CD14-positive monocyte (primary cell): ENCODE measurements at regions not wholly inside any gene's neighbourhood (a gene's known extent, or its start where the extent isn't known, plus 50 kb on each side); places are given as distances from the start of the nearest gene placed in this dataset.

Experiments
- DNase-seq, 3 donors: peaks; one replicate each; pipeline ENCODE4 v3.0.0-alpha.2; 2011 to 2022
- H2AFZ ChIP-seq: 2 replicates; pipeline ENCODE4 v1.6.0; 2012; ENCODE audit warnings: mild to moderate bottlenecking, low read depth, low read length, inconsistent platforms; ENCODE audit not compliant: insufficient read depth, poor library complexity, severe bottlenecking
- H3K27ac ChIP-seq, 2 donors: 1 replicate in 1 of 2; 2 replicates in 1 of 2; pipeline ENCODE4 v1.5.1; 2012 to 2013; ENCODE audit warnings: low read length in 2 of 2, control low read depth in 1 of 2, inconsistent platforms in 1 of 2, low read depth in 1 of 2, mild to moderate bottlenecking in 1 of 2
- H3K27me3 ChIP-seq, 2 donors: one replicate each; pipeline versions ENCODE4 v1.6.0 to v1.6.1; 2011 to 2013; ENCODE audit warnings: low read length in 2 of 2; ENCODE audit not compliant: control insufficient read depth in 2 of 2, insufficient read depth in 2 of 2
- H3K36me3 ChIP-seq, 2 donors: replicated peaks in 1 of 2; 1 replicate in 1 of 2; 2 replicates in 1 of 2; pipeline versions ENCODE4 v1.5.1 to v1.6.1; 2012 to 2013; ENCODE audit warnings: low read length in 2 of 2, control low read depth in 1 of 2, inconsistent platforms in 1 of 2, mild to moderate bottlenecking in 1 of 2; ENCODE audit not compliant: insufficient read depth in 2 of 2, control insufficient read depth in 1 of 2
- H3K4me1 ChIP-seq, 2 donors: 1 replicate in 1 of 2; 2 replicates in 1 of 2; pipeline versions ENCODE4 v1.5.1 to v1.6.1; 2012 to 2013; ENCODE audit warnings: low read length in 2 of 2, control low read depth in 1 of 2, inconsistent platforms in 1 of 2, mild to moderate bottlenecking in 1 of 2, moderate library complexity in 1 of 2; ENCODE audit not compliant: insufficient read depth in 2 of 2, control insufficient read depth in 1 of 2
- H3K4me2 ChIP-seq: replicated peaks from 2 replicates; pipeline ENCODE3; 2012; ENCODE audit warnings: low read length, moderate library complexity, mild to moderate bottlenecking; ENCODE audit not compliant: poor library complexity, severe bottlenecking; ENCODE audit errors: extremely low read depth
- H3K4me3 ChIP-seq, 3 experiments: fragments of 200-600 bp in 1 of 3; sonication (generic) in 1 of 3; replicated peaks in 1 of 3; 1 replicate in 2 of 3; 2 replicates in 1 of 3; pipeline ENCODE4 v1.5.1; 2011 to 2013; ENCODE audit warnings: low read length in 3 of 3, mild to moderate bottlenecking in 3 of 3, control low read depth in 2 of 3, low read depth in 2 of 3, inconsistent platforms in 1 of 3, moderate library complexity in 1 of 3
- H3K79me2 ChIP-seq: 2 replicates; pipeline ENCODE4 v1.6.0; 2012; ENCODE audit warnings: mild to moderate bottlenecking, control low read depth, inconsistent platforms, low read length, moderate library complexity; ENCODE audit not compliant: insufficient read depth
- H3K9ac ChIP-seq: 2 replicates; pipeline ENCODE4 v1.6.0; 2017; ENCODE audit warnings: low read length, mild to moderate bottlenecking; ENCODE audit not compliant: insufficient read depth, poor library complexity, severe bottlenecking
- H3K9me3 ChIP-seq, 2 donors: replicated peaks in 1 of 2; 1 replicate in 1 of 2; 2 replicates in 1 of 2; pipeline versions ENCODE4 v1.5.1 to v1.6.1; 2012 to 2013; ENCODE audit warnings: low read length in 2 of 2, control low read depth in 1 of 2; ENCODE audit not compliant: control insufficient read depth in 1 of 2, insufficient read depth in 1 of 2
- H4K20me1 ChIP-seq: 2 replicates; pipeline ENCODE4 v1.6.0; 2012; ENCODE audit warnings: mild to moderate bottlenecking, low read length, control low read depth, moderate library complexity; ENCODE audit not compliant: insufficient read depth
- H3K27ac Mint-ChIP-seq, 7 donors: one replicate each; pipeline ENCODE4 v1.8.0; 2020; ENCODE audit warnings: mild to moderate bottlenecking in 7 of 7, mixed read lengths in 7 of 7, moderate library complexity in 6 of 7, inconsistent platforms in 2 of 7
- H3K27me3 Mint-ChIP-seq, 3 donors: one replicate each; pipeline ENCODE4 v1.8.0; 2021 to 2022; ENCODE audit warnings: low read depth in 3 of 3, mild to moderate bottlenecking in 3 of 3, mixed read lengths in 3 of 3, moderate library complexity in 3 of 3, inconsistent platforms in 1 of 3
- H3K36me3 Mint-ChIP-seq, 2 donors: one replicate each; pipeline ENCODE4 v1.8.0; 2020; ENCODE audit warnings: mixed read lengths in 2 of 2, inconsistent platforms in 1 of 2, mild to moderate bottlenecking in 1 of 2
- H3K4me1 Mint-ChIP-seq: one replicate; pipeline ENCODE4 v1.8.0; 2020; ENCODE audit warnings: mild to moderate bottlenecking, mixed read lengths
- H3K4me3 Mint-ChIP-seq, 2 donors: one replicate each; pipeline ENCODE4 v1.8.0; 2020; ENCODE audit warnings: mild to moderate bottlenecking in 2 of 2, mixed read lengths in 2 of 2, moderate library complexity in 1 of 2
- H3K9me3 Mint-ChIP-seq, 7 donors: one replicate each; pipeline ENCODE4 v1.8.0; 2020 to 2022; ENCODE audit warnings: mixed read lengths in 7 of 7, mild to moderate bottlenecking in 6 of 7, moderate library complexity in 6 of 7, inconsistent platforms in 2 of 7
- CTCF ChIP-seq: fragments of 200-600 bp; IDR thresholded peaks from one replicate; pipeline ENCODE4 v1.8.0; 2022; ENCODE audit warnings: antibody characterized with exemption, mild to moderate bottlenecking
- WGBS: methylation state at CpG from one replicate; pipeline ENCODE4 v1.1.5; 2013; ENCODE audit warnings: missing lambda C conversion rate; ENCODE audit not compliant: insufficient coverage; 5-methylcytosine and 5-hydroxymethylcytosine counted together
- intact Hi-C, 2 donors: fragments of 100-400 bp; cut with micrococcal nuclease; formaldehyde crosslinking; loops; one replicate each; pipeline versions ENCODE4 v1.15.0 to v1.15.1; 2023

- Histone ChIP-seq H3K4me1 (no peaks in the 10 kb centered on the region), H3K9me3 (peaks cover 4 to 9% of the 10 kb centered on the region in 2 donors), H3K27ac (no peak overlapping the region), H3K27me3 (peaks cover 15 to 20% of the 10 kb centered on the region in 2 donors), H3K36me3 (no peaks in the 10 kb centered on the region), H2AFZ (no peak overlapping the region), H3K79me2 (no peaks in the 10 kb centered on the region), H3K4me2 (no peak overlapping the region), H3K9ac (no peak overlapping the region), H3K4me3 (no peak overlapping the region), H4K20me1 (no peaks in the 10 kb centered on the region)
- H3K27me3 Mint-ChIP-seq, result peaks cover 3 to 19% (median 6%) of the 10 kb centered on the region in 3 donors
- H3K27ac Mint-ChIP-seq, result no peak overlapping the region
- intact Hi-C loops, result no loop called here
- peak overlapping the region in 1 of 2 donors; percentile 3 for H3K4me3 Mint-ChIP-seq
- peaks cover 2 to 16% (median 11%) of the 10 kb centered on the region in 7 donors for H3K9me3 Mint-ChIP-seq
- no CpG with 5 or more reads among the region's 3 CpGs for WGBS
- TF ChIP-seq CTCF, result no peak
- DNase-seq, result no peak
- no peaks in the 10 kb centered on the region for H3K4me1 Mint-ChIP-seq
- no peaks in the 10 kb centered on the region for H3K36me3 Mint-ChIP-seq
Observed at GRCh38 chr1:114258074-114258473, 104.4 kb upstream of the SYT6 start.

GRCh38 chr1:114257554-114257953, 103.9 kb upstream of the SYT6 start:
- peaks cover 2 to 16% (median 11%) of the 10 kb centered on the region in 7 donors for H3K9me3 Mint-ChIP-seq
- H3K4me3 Mint-ChIP-seq, result no peak overlapping the region
- no CpG with 5 or more reads among the region's 1 CpG for WGBS
- Histone ChIP-seq H3K4me2 (no peak overlapping the region), H3K9me3 (peaks cover 4 to 9% of the 10 kb centered on the region in 2 donors), H3K4me3 (no peak overlapping the region), H2AFZ (no peak overlapping the region), H3K36me3 (no peaks in the 10 kb centered on the region), H3K27me3 (peaks cover 15 to 18% of the 10 kb centered on the region in 2 donors), H3K27ac (no peak overlapping the region), H3K79me2 (no peaks in the 10 kb centered on the region), H3K4me1 (no peaks in the 10 kb centered on the region), H4K20me1 (no peaks in the 10 kb centered on the region), H3K9ac (no peak overlapping the region)
- H3K36me3 Mint-ChIP-seq, result no peaks in the 10 kb centered on the region
- no peak for TF ChIP-seq CTCF
- no peaks in the 10 kb centered on the region for H3K4me1 Mint-ChIP-seq
- no peak overlapping the region for H3K27ac Mint-ChIP-seq
- H3K27me3 Mint-ChIP-seq, result peaks cover 3 to 19% (median 6%) of the 10 kb centered on the region in 3 donors
- DNase-seq, result no peak
- intact Hi-C loops, result no loop called here
